GM06990 (cell line): ENCODE measurements at regions not wholly inside any gene's neighbourhood (a gene's known extent, or its start where the extent isn't known, plus 50 kb on each side); places are given as distances from the start of the nearest gene placed in this dataset.

Source experiments
- DNase-seq: peaks from one replicate; pipeline ENCODE4 v3.0.0-alpha.2; 2011; ENCODE audit not compliant: insufficient read length; ENCODE audit errors: extremely low read depth
- H3K27me3 ChIP-seq: replicated peaks from 2 replicates; pipeline ENCODE4 v1.6.0; 2011; ENCODE audit warnings: low read length; ENCODE audit not compliant: control insufficient read depth, insufficient read depth
- H3K36me3 ChIP-seq: 2 replicates; pipeline ENCODE4 v1.5.1; 2011; ENCODE audit warnings: low read length; ENCODE audit not compliant: control insufficient read depth, insufficient read depth
- H3K4me3 ChIP-seq: replicated peaks from 2 replicates; pipeline ENCODE4 v1.5.1; 2011; ENCODE audit warnings: low read depth, mild to moderate bottlenecking, control low read depth, low read length
- TF ChIP-seq, protein P1 (sequence below): IDR thresholded peaks from 2 replicates; pipeline ENCODE4 v1.5.1; 2011; ENCODE audit warnings: low read length, control low read depth, mild to moderate bottlenecking, inconsistent platforms; ENCODE audit not compliant: insufficient read depth, poor library complexity, severe bottlenecking

- no peak for DNase-seq
- Histone ChIP-seq H3K36me3 (no peaks in the 10 kb centered on the region), H3K4me3 (no peak overlapping the region), H3K27me3 (no peaks in the 10 kb centered on the region)
- TF ChIP-seq, protein P1, sequence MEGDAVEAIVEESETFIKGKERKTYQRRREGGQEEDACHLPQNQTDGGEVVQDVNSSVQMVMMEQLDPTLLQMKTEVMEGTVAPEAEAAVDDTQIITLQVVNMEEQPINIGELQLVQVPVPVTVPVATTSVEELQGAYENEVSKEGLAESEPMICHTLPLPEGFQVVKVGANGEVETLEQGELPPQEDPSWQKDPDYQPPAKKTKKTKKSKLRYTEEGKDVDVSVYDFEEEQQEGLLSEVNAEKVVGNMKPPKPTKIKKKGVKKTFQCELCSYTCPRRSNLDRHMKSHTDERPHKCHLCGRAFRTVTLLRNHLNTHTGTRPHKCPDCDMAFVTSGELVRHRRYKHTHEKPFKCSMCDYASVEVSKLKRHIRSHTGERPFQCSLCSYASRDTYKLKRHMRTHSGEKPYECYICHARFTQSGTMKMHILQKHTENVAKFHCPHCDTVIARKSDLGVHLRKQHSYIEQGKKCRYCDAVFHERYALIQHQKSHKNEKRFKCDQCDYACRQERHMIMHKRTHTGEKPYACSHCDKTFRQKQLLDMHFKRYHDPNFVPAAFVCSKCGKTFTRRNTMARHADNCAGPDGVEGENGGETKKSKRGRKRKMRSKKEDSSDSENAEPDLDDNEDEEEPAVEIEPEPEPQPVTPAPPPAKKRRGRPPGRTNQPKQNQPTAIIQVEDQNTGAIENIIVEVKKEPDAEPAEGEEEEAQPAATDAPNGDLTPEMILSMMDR: no peak
These were observed 607.4 kb upstream of the FAM241A start for GRCh38 chr4:111537871-111538270.

DNA sequence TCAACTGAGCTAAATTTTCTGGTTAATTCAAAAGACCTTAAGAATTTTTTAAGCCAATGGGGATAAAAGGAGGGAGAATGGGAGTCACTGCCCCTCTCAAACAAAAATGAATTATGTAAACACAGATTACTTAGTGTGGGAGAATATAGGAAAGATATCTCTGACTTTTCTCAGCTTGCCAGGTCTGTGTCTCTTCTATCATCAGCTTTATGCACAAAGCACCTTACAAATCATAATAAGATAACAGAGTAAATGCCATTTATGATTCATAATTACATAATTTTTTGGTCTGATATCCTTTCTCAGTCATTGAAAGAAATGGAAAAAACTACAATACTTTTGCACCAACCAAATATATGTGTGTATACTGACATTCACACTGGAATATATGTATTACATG is 604.6 kb upstream of the FAM241A start:
- DNase-seq: no peak
- Histone ChIP-seq H3K27me3 (no peaks in the 10 kb centered on the region), H3K4me3 (no peak overlapping the region), H3K36me3 (no peaks in the 10 kb centered on the region)
- TF ChIP-seq, protein P1: no peak

DNA sequence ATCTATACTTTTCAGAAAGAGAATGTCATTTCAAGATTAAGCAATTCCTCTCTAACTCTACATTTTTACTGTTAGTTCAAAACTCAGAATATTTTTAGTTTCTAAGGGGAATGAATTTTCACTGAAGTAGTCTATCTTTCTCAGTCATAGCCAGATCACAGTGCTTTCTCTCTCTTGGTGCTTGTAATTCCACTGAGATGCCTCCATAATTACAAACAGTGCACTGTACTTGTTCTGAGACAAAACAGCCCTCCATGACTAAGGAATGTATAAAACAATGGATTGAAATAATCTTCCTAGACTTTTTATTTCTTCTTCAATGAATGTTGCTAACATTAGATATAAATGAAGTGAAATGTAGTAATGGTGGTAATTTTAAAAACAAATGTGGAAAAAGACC is 603.2 kb upstream of the FAM241A start:
- TF ChIP-seq, protein P1: no peak
- H3K36me3 ChIP-seq: no peaks in the 10 kb centered on the region
- DNase-seq: no peak
- no peak overlapping the region for H3K4me3 ChIP-seq
- H3K27me3 ChIP-seq: no peaks in the 10 kb centered on the region

DNA sequence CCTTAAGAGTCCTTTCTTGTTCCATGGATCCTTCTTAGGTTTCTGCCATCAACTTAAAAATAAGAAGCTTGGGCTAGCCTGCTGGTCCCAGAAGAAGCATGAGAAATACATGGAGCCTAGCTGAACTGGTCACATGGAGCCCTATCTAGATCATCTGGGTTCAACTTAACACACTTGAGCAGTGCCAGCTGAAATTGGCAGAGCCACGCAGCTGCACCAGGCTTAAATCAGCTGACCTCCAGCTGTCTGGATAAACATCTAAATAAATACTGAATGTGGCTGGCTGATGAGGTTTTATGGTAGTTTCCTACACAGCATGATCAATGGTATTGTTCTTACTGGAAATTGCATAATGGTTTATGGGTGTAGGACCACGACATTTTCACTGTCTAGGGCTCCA is 598.4 kb upstream of the FAM241A start:
- TF ChIP-seq, protein P1: no peak
- Histone ChIP-seq H3K27me3 (no peaks in the 10 kb centered on the region), H3K4me3 (no peak overlapping the region), H3K36me3 (no peaks in the 10 kb centered on the region)
- no peak for DNase-seq

- DNase-seq: no peak
- Histone ChIP-seq H3K4me3 (no peak overlapping the region), H3K27me3 (no peaks in the 10 kb centered on the region), H3K36me3 (no peaks in the 10 kb centered on the region)
- TF ChIP-seq, protein P1: no peak
These were observed 589.0 kb upstream of the FAM241A start for GRCh38 chr4:111556141-111556781.

- H3K27me3 ChIP-seq: no peaks in the 10 kb centered on the region
- no peaks in the 10 kb centered on the region for H3K36me3 ChIP-seq
- DNase-seq: no peak
- H3K4me3 ChIP-seq: no peak overlapping the region
- TF ChIP-seq, protein P1: no peak
These were observed 588.4 kb upstream of the FAM241A start for GRCh38 chr4:111556851-111557250.
